K562 (cell line): ENCODE measurements at regions not wholly inside any gene's neighbourhood (a gene's known extent, or its start where the extent isn't known, plus 50 kb on each side); places are given as distances from the start of the nearest gene placed in this dataset.

Experiments
- ATAC-seq: fragments of 200-7000 bp; cut with Tn5 transposase; 3 replicates; pipeline ENCODE4 v1.9.1; 2020; ENCODE audit warnings: moderate library complexity
- BruUV-seq: library from RNA; stranded (reverse); fragments of 400-500 nt; replicated peaks from 2 replicates; lab custom pipeline; 2021; lab: Mats Ljungman, UMichigan
- CTCF ChIA-PET: fragments of 300-600 bp; formaldehyde crosslinking; extraction: SDS; loops from one replicate; lab custom pipeline; 2021; ENCODE audit warnings: low intra/inter-chr PET ratio; lab: Yijun Ruan, JAX
- POLR2A ChIA-PET: fragments of 300-600, 350-650 bp; sonication (Branson Sonifier 250); formaldehyde crosslinking; extraction: SDS; loops from one replicate; lab custom pipeline; 2021; ENCODE audit warnings: antibody characterized with exemption, inconsistent platforms; lab: Yijun Ruan, JAX
- DNase-seq, 4 experiments: peaks; one replicate each; pipeline versions ENCODE4 v3.0.0 to v3.0.0-alpha.2; 2011 to 2018; ENCODE audit warnings: low spot score in 3 of 4, mixed read lengths in 3 of 4; ENCODE audit errors: extremely low read depth in 1 of 4
- FAIRE-seq: peaks from 2 replicates; lab custom pipeline; 2011; peaks lifted over from hg19 to GRCh38; lab: Jason Lieb, UNC
- H2AFZ ChIP-seq: 2 replicates; pipeline ENCODE4 v1.6.0; 2011; ENCODE audit warnings: low read depth, low read length, control low read depth, inconsistent platforms
- H3K27ac ChIP-seq: fragments of 200-600 bp; 3 replicates; pipeline ENCODE4 v1.8.0; 2011; ENCODE audit warnings: low read depth, mild to moderate bottlenecking, control low read depth, inconsistent platforms, low read length, moderate library complexity, mixed read lengths; ENCODE audit errors: extremely low read depth
- H3K27me3 ChIP-seq, 2 experiments: fragments of 300-600 bp in 1 of 2; 2 replicates in 1 of 2; 3 replicates in 1 of 2; pipeline versions ENCODE4 v1.6.0 to v1.8.0; 2011; ENCODE audit warnings: inconsistent platforms in 2 of 2, low read length in 2 of 2, mild to moderate bottlenecking in 1 of 2, mixed read lengths in 1 of 2, moderate library complexity in 1 of 2; ENCODE audit not compliant: control insufficient read depth in 2 of 2, insufficient read depth in 2 of 2
- H3K36me3 ChIP-seq: fragments of 300-600 bp; 3 replicates; pipeline ENCODE4 v1.8.0; 2011; ENCODE audit warnings: mild to moderate bottlenecking, low read length, inconsistent platforms; ENCODE audit not compliant: control insufficient read depth, insufficient read depth
- H3K4me1 ChIP-seq, 2 experiments: fragments of 200-600 bp in 1 of 2; replicated peaks in 1 of 2; 2 replicates in 1 of 2; 3 replicates in 1 of 2; pipeline versions ENCODE4 v1.5.1 to v1.8.0; 2011; ENCODE audit warnings: inconsistent platforms in 2 of 2, low read length in 2 of 2, mild to moderate bottlenecking in 1 of 2, mixed read lengths in 1 of 2, moderate library complexity in 1 of 2; ENCODE audit not compliant: control insufficient read depth in 2 of 2, insufficient read depth in 2 of 2
- H3K4me2 ChIP-seq: 2 replicates; pipeline ENCODE4 v1.6.1; 2011; ENCODE audit warnings: low read length, control low read depth, inconsistent platforms, mixed read lengths; ENCODE audit not compliant: insufficient read depth
- H3K4me3 ChIP-seq: fragments of 200-600 bp; sonication (generic), shearing (Covaris generic); 2 replicates; pipeline ENCODE4 v1.5.1; 2016; ENCODE audit warnings: control low read depth, inconsistent platforms
- H3K79me2 ChIP-seq: fragments of 200-600 bp; 3 replicates; pipeline ENCODE4 v1.8.0; 2011; ENCODE audit warnings: low read length, inconsistent platforms; ENCODE audit not compliant: control insufficient read depth, insufficient read depth
- H3K9ac ChIP-seq, 2 experiments: 2 replicates each; pipeline versions ENCODE4 v1.6.0 to v1.6.1; 2011; ENCODE audit warnings: low read depth in 2 of 2, low read length in 2 of 2, control low read depth in 1 of 2, inconsistent platforms in 1 of 2, mild to moderate bottlenecking in 1 of 2, mixed read lengths in 1 of 2; ENCODE audit not compliant: insufficient read depth in 1 of 2
- H3K9me1 ChIP-seq: one replicate; pipeline ENCODE4 v1.6.0; 2011; ENCODE audit warnings: inconsistent platforms, mild to moderate bottlenecking, low read length, moderate library complexity; ENCODE audit not compliant: control insufficient read depth, insufficient read depth
- H3K9me3 ChIP-seq: replicated peaks from 2 replicates; pipeline ENCODE4 v1.5.1; 2011; ENCODE audit warnings: low read depth, low read length, inconsistent platforms; ENCODE audit not compliant: control insufficient read depth, insufficient read depth
- H4K20me1 ChIP-seq: replicated peaks from 2 replicates; pipeline ENCODE4 v1.6.1; 2011; ENCODE audit warnings: low read length, inconsistent platforms, mixed read lengths; ENCODE audit not compliant: control insufficient read depth, insufficient read depth
- CEBPB ChIP-seq: fragments of 450-650 bp; IDR thresholded peaks from 2 replicates; pipeline ENCODE4 v1.6.1; 2016; ENCODE audit warnings: missing genetic modification characterization, missing compliant biosample characterization
- FOS ChIP-seq: IDR thresholded peaks from 3 replicates; pipeline ENCODE4 v1.6.1; 2011; ENCODE audit not compliant: insufficient read length; ENCODE audit errors: extremely low read depth
- FOXA1 ChIP-seq: fragments of 450-650 bp; IDR thresholded peaks from 2 replicates; pipeline ENCODE4 v1.6.1; 2016; ENCODE audit warnings: mild to moderate bottlenecking, borderline replicate concordance
- KLF13 ChIP-seq: fragments of 450-650 bp; IDR thresholded peaks from 2 replicates; pipeline ENCODE4 v1.6.1; 2016; ENCODE audit warnings: missing genetic modification characterization, low read depth, mild to moderate bottlenecking, missing compliant biosample characterization, moderate library complexity, borderline replicate concordance
- MBD2 ChIP-seq: sonication (generic); IDR thresholded peaks from 2 replicates; pipeline ENCODE4 v1.6.1; 2016; ENCODE audit warnings: low read depth, borderline replicate concordance
- NCOA2 ChIP-seq, 2 experiments: fragments of 450-650 bp; IDR thresholded peaks; 2 replicates each; pipeline ENCODE4 v1.6.1; 2018; ENCODE audit warnings: mild to moderate bottlenecking in 2 of 2, moderate library complexity in 1 of 2; ENCODE audit not compliant: partially characterized antibody in 2 of 2
- NFYB ChIP-seq: IDR thresholded peaks from 2 replicates; pipeline ENCODE4 v1.6.1; 2011; ENCODE audit warnings: mild to moderate bottlenecking, moderate library complexity; ENCODE audit not compliant: insufficient read length; ENCODE audit errors: extremely low read depth
- POLR2G ChIP-seq: fragments of 200-400 bp; formaldehyde crosslinking; IDR thresholded peaks from 2 replicates; pipeline ENCODE4 v1.6.1; 2017; ENCODE audit warnings: low read depth, mild to moderate bottlenecking, antibody characterized with exemption, low read length, moderate library complexity
- PURB ChIP-seq: sonication (generic); formaldehyde crosslinking; IDR thresholded peaks from 2 replicates; pipeline ENCODE4 v1.9.0; 2021; ENCODE audit warnings: low read depth, mild to moderate bottlenecking, missing genetic modification reagents
- RBM17 ChIP-seq: fragments of 200-400 bp; formaldehyde crosslinking; IDR thresholded peaks from 2 replicates; pipeline ENCODE4 v1.6.1; 2017; ENCODE audit warnings: low read depth, mild to moderate bottlenecking, low read length, borderline replicate concordance
- RFX1 ChIP-seq: fragments of 450-650 bp; IDR thresholded peaks from 2 replicates; pipeline ENCODE4 v1.6.1; 2016; ENCODE audit warnings: mild to moderate bottlenecking, moderate library complexity
- SMAD3 ChIP-seq: fragments of 450-650 bp; formaldehyde crosslinking; conservative IDR thresholded peaks from 2 replicates; pipeline ENCODE4 v1.4.0; 2020; ENCODE audit warnings: mild to moderate bottlenecking
- SRF ChIP-seq, 2 experiments: fragments of 250-450, 450-650 bp in 1 of 2; sonication (Bioruptor Pico) in 1 of 2; sonication (generic) in 1 of 2; formaldehyde crosslinking; IDR thresholded peaks; 2 replicates each; pipeline versions ENCODE4 v1.5.0 to v1.5.1; 2020 to 2022; ENCODE audit warnings: mild to moderate bottlenecking in 1 of 2, missing genetic modification reagents in 1 of 2
- TAF15 ChIP-seq: fragments of 200-400 bp; formaldehyde crosslinking; IDR thresholded peaks from 2 replicates; pipeline ENCODE4 v1.6.1; 2017; ENCODE audit warnings: mild to moderate bottlenecking, low read depth, low read length, moderate library complexity
- ZBTB1 ChIP-seq: sonication (generic); formaldehyde crosslinking; IDR thresholded peaks from 2 replicates; pipeline ENCODE4 v1.8.1; 2023; ENCODE audit warnings: missing genetic modification reagents, low read depth, mild to moderate bottlenecking, borderline replicate concordance
- ZNF224 ChIP-seq: sonication (generic); formaldehyde crosslinking; IDR thresholded peaks from 2 replicates; pipeline ENCODE4 v1.8.0; 2022; ENCODE audit warnings: mild to moderate bottlenecking, missing genetic modification reagents
- ZNF561 ChIP-seq: fragments of 450-650 bp; formaldehyde crosslinking; conservative IDR thresholded peaks from 2 replicates; pipeline ENCODE4 v1.4.0; 2020; ENCODE audit warnings: mild to moderate bottlenecking, moderate library complexity
- ZNF717 ChIP-seq: fragments of 250-450 bp; sonication (Bioruptor Pico); IDR thresholded peaks from 2 replicates; pipeline ENCODE4 v1.5.0; 2021
- WGBS: fragments of 100-300 bp; shearing (Covaris generic); methylation state at CpG from one replicate; pipeline ENCODE4 v1.1.6; 2016; ENCODE audit warnings: low coverage, mixed read lengths; ENCODE audit not compliant: insufficient coverage; ENCODE audit errors: missing lambda C conversion rate; 5-methylcytosine and 5-hydroxymethylcytosine counted together
- in situ Hi-C: fragments of 300-500 bp; cut with MboI; formaldehyde crosslinking; loops from 4 replicates; pipeline ENCODE4 v1.15.0; 2018; ENCODE audit warnings: inconsistent platforms, mixed read lengths
- intact Hi-C: fragments of 100-400 bp; cut with micrococcal nuclease; formaldehyde crosslinking; loops from 2 replicates; pipeline ENCODE4 v1.14.2; 2022
- TF ChIP-seq, protein P1 (sequence below): fragments of 450-650 bp; IDR thresholded peaks from 2 replicates; pipeline ENCODE4 v1.6.1; 2016; ENCODE audit warnings: mild to moderate bottlenecking

DNA sequence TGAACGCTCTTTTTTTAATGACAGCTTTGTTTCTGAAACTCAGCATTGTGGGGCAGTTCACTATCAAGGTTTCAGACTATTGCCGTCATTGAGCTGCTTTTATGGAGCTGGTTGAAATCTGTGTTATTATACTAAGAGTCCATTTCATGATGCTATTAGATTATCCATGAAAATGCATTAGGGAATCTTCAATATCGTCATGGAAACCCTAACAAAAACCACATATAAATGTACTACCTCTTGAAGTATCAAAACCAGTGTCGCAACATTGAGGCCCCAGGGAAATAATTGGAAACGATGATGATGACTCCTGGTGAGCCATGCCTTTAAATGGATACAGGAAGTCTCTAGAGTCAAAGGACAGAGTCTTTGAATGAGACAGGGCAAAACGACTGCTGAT lies 231.6 kb upstream of the CPHXL start (continued):
- TF ChIP-seq SRF (CRISPR knock-in tag; IDR thresholded peaks at IDR 0.05) (no peak), MBD2 (no peak), TAF15 (no peak), FOXA1 (no peak)

DNA sequence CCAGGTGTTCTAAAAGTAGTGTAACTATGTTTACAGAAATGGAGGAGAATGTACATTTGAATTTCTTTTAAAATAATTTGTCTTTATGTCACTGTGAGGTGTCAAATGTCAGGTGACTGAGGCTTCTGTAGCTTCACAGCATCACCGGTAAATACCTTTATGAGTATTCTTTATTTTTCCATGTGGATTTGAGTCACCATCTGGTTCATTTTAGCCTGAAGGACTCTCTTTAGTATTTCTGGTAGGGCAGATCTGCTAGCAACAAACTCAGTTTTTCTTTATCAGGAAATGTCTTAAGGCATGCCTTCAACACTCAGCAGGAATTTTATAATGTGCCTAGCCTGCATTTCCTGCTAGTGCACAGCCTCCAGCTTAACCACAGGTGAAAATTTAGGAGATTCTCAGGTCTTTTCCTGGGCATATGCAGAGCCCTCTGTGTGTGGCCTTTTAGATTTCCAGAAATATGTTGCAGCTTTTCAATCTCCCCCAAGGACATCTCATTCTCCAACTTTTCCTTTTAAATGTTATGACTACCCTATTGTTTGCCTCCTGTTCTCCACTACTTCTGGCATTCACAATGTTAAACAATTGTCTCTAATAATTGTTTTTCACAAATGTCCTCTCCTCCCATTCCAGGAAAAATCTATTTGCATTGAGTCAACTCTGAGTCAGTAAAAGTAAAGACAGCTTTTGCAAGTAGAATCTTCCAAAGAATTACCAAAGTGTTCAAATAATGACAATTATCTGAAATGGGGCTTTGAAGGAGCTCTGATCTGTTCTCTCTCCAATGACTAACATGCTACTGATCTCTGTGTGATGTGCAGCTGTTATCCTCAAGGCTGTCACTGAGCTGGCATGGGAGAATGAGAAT lies 239.4 kb upstream of the CPHXL start:
- Histone ChIP-seq H3K9me3 (no peaks in the 10 kb centered on the region), H3K27me3 (no peaks in the 10 kb centered on the region), H3K36me3 (no peaks in the 10 kb centered on the region), H4K20me1 (no peaks in the 10 kb centered on the region), H3K4me3 (no peak overlapping the region), H3K79me2 (no peaks in the 10 kb centered on the region), H3K4me2 (no peak overlapping the region), H3K4me1 (no peaks in the 10 kb centered on the region), H3K9me1 (no peaks in the 10 kb centered on the region), H3K27ac (no peak overlapping the region), H2AFZ (no peak overlapping the region), H3K9ac (no peak overlapping the region)
- DNase-seq (no peak), FAIRE-seq (no peak), ATAC-seq (no peak)
- CTCF ChIA-PET, result no interaction called here
- in situ Hi-C loops, result no loop called here
- TF ChIP-seq ZNF224 (no peak), PURB (no peak), KLF13 (no peak), ZBTB1 (CRISPR knock-in tag) (no peak), CEBPB (tag) (no peak), NFYB (no peak), FOS (no peak), SMAD3 (CRISPR knock-in tag) (no peak), POLR2G (no peak), NCOA2 (IDR thresholded peaks at IDR 0.05; ENCODE audit: partially characterized antibody in 2 of 2) (no peak), ZNF717 (CRISPR knock-in tag) (no peak), ZNF561 (CRISPR knock-in tag) (no peak), RFX1 (no peak), RBM17 (no peak)
- TF ChIP-seq, protein P1, sequence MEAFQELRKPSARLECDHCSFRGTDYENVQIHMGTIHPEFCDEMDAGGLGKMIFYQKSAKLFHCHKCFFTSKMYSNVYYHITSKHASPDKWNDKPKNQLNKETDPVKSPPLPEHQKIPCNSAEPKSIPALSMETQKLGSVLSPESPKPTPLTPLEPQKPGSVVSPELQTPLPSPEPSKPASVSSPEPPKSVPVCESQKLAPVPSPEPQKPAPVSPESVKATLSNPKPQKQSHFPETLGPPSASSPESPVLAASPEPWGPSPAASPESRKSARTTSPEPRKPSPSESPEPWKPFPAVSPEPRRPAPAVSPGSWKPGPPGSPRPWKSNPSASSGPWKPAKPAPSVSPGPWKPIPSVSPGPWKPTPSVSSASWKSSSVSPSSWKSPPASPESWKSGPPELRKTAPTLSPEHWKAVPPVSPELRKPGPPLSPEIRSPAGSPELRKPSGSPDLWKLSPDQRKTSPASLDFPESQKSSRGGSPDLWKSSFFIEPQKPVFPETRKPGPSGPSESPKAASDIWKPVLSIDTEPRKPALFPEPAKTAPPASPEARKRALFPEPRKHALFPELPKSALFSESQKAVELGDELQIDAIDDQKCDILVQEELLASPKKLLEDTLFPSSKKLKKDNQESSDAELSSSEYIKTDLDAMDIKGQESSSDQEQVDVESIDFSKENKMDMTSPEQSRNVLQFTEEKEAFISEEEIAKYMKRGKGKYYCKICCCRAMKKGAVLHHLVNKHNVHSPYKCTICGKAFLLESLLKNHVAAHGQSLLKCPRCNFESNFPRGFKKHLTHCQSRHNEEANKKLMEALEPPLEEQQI, result no peak
- BruUV-seq, result no TSS peak
- intact Hi-C loops, result no loop called here
- POLR2A ChIA-PET, result no interaction called here
- WGBS, result 0% methylated on average over 1 of the region's 1 CpG
